Smooth muscle cell (in vitro differentiated cells): ENCODE measurements at regions not wholly inside any gene's neighbourhood (a gene's known extent, or its start where the extent isn't known, plus 50 kb on each side); places are given as distances from the start of the nearest gene placed in this dataset.
"Not testable (repeated sequence)": the region's sequence is repeated elsewhere in the genome, so short reads cannot be mapped to it uniquely, and the experiment has no call there.

Source experiments
- DNase-seq: peaks from one replicate; lab custom pipeline; 2025; ENCODE audit not compliant: unreplicated experiment; lab: John Stamatoyannopoulos, UW
- H2AFZ ChIP-seq: fragments of 200-600 bp; sonication (generic); 2 replicates; pipeline ENCODE4 v1.6.0; 2016; ENCODE audit warnings: antibody characterized with exemption, low read depth, mild to moderate bottlenecking
- H3F3A ChIP-seq: fragments of 200-600 bp; sonication (generic); 2 replicates; pipeline ENCODE4 v1.6.0; 2017; ENCODE audit warnings: antibody characterized with exemption, low read depth
- H3K27ac ChIP-seq: fragments of 200-600 bp; sonication (generic); 2 replicates; pipeline ENCODE4 v1.5.1; 2016; ENCODE audit warnings: low read depth, mild to moderate bottlenecking
- H3K27me3 ChIP-seq: fragments of 200-600 bp; sonication (generic); 2 replicates; pipeline ENCODE4 v1.6.1; 2016; ENCODE audit warnings: low read depth, mild to moderate bottlenecking
- H3K36me3 ChIP-seq: fragments of 200-600 bp; sonication (generic); 2 replicates; pipeline ENCODE4 v1.5.1; 2016; ENCODE audit warnings: low read depth
- H3K4me1 ChIP-seq: fragments of 200-600 bp; sonication (generic); 2 replicates; pipeline ENCODE4 v1.5.1; 2016; ENCODE audit warnings: low read depth
- H3K4me2 ChIP-seq: fragments of 200-600 bp; sonication (generic); 2 replicates; pipeline ENCODE4 v1.6.0; 2016; ENCODE audit warnings: mild to moderate bottlenecking
- H3K4me3 ChIP-seq: fragments of 200-600 bp; sonication (generic); 2 replicates; pipeline ENCODE4 v1.5.1; 2016; ENCODE audit warnings: mild to moderate bottlenecking
- H3K79me2 ChIP-seq: fragments of 200-600 bp; sonication (generic); 2 replicates; pipeline ENCODE4 v1.6.0; 2016; ENCODE audit warnings: low read depth, mild to moderate bottlenecking
- H3K9ac ChIP-seq: fragments of 200-600 bp; sonication (generic); 2 replicates; pipeline ENCODE4 v1.6.0; 2016; ENCODE audit warnings: low read depth
- H3K9me3 ChIP-seq: fragments of 200-600 bp; sonication (generic); replicated peaks from 2 replicates; pipeline ENCODE4 v1.5.1; 2016; ENCODE audit warnings: low read depth
- H4K20me1 ChIP-seq: fragments of 200-600 bp; sonication (generic); 2 replicates; pipeline ENCODE4 v1.6.0; 2016; ENCODE audit warnings: low read depth
- WGBS: methylation state at CpG from one replicate; pipeline ENCODE4 v1.1.7; 2016; ENCODE audit warnings: low lambda C conversion rate; 5-methylcytosine and 5-hydroxymethylcytosine counted together
- TF ChIP-seq, protein P1 (sequence below): fragments of 200-600 bp; sonication (generic); IDR thresholded peaks from 2 replicates; pipeline ENCODE4 v1.5.1; 2017; ENCODE audit warnings: borderline replicate concordance, mild to moderate bottlenecking, antibody characterized with exemption; ENCODE audit not compliant: insufficient read depth, poor library complexity, severe bottlenecking

DNA sequence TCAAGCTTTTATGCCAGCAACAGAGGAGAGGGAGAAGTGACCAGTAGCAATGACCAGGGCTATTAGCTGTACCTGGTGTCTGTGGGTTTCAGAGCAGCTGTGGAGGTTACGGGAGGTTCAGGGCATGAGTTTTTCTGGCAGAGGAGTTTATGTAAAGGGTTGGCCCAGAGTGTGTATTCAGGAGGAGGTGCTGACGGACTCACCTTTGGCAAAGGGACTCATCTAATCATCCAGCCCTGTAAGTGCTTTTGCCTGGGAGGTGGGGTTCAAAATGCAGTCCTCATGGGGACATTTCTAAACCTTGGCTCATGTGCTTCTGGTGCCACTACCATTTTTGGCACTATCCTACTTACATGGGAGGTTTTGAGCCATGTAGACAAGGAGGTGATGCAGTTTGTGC lies 95.3 kb downstream of the DAD1 start:
- WGBS = 96% methylated on average over 2 of the region's 2 CpGs
- Histone ChIP-seq H3K27me3 (no peaks in the 10 kb centered on the region), H3K36me3 (no peaks in the 10 kb centered on the region)

DNA sequence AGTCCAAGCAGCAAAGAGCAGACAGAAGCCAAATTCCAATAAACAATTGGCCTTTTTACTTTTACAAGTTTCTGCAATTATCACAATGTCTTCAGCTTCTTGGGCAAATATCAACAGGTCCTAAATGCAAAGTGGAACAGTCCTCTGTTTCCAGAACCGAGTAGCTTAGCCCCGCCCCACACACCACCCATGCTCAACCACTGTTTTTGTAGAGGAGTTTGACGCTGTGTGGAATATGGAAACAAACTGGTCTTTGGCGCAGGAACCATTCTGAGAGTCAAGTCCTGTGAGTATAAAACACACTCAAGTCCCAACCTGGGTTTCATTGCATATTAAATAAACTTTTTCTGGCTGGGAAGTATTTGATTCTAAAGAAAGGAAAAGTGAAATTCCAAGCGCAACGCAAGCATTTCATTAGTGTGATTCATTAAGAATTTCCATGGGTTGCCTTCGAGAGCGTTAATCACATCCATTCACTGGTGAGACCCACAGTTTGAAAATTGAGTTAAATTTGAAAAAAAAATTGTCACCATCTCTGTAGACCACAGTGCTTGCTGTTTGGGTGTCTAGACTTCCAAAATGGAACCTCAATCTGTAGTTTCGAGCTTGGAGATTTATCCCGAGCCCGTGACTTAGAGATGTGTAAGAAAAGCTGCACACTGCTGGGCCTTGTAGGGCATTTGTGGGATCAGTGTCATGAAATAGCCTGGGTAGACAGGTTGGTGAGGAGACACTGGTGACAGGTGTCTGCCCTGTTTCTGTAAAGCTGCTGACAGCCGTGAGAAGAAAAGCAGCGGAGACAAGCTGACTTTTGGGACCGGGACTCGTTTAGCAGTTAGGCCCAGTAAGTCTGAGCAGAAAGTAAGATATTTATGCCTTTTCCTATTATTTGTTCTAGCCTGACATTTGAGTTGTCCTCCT lies 96.1 kb downstream of the DAD1 start:
- WGBS = 84% methylated on average over 15 of the region's 15 CpGs
- H3K9ac ChIP-seq = no peak overlapping the region
- H3K4me1 ChIP-seq = no peaks in the 10 kb centered on the region
- peaks cover under 1% of the 10 kb centered on the region for H3F3A ChIP-seq
- H3K4me2 ChIP-seq = no peak overlapping the region
- no peaks in the 10 kb centered on the region for H3K36me3 ChIP-seq
- no peak overlapping the region for H3K27ac ChIP-seq
- H3K4me3 ChIP-seq = no peak overlapping the region
- DNase-seq = no peak
- H4K20me1 ChIP-seq = no peaks in the 10 kb centered on the region
- H3K79me2 ChIP-seq = no peaks in the 10 kb centered on the region
- H3K9me3 ChIP-seq = no peaks in the 10 kb centered on the region
- no peaks in the 10 kb centered on the region for H3K27me3 ChIP-seq
- TF ChIP-seq, protein P1, sequence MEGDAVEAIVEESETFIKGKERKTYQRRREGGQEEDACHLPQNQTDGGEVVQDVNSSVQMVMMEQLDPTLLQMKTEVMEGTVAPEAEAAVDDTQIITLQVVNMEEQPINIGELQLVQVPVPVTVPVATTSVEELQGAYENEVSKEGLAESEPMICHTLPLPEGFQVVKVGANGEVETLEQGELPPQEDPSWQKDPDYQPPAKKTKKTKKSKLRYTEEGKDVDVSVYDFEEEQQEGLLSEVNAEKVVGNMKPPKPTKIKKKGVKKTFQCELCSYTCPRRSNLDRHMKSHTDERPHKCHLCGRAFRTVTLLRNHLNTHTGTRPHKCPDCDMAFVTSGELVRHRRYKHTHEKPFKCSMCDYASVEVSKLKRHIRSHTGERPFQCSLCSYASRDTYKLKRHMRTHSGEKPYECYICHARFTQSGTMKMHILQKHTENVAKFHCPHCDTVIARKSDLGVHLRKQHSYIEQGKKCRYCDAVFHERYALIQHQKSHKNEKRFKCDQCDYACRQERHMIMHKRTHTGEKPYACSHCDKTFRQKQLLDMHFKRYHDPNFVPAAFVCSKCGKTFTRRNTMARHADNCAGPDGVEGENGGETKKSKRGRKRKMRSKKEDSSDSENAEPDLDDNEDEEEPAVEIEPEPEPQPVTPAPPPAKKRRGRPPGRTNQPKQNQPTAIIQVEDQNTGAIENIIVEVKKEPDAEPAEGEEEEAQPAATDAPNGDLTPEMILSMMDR = no peak
- no peak overlapping the region for H2AFZ ChIP-seq

More for the DNA sequence above, 95.3 kb downstream of the DAD1 start:
- Histone ChIP-seq H3K9me3 (no peaks in the 10 kb centered on the region), H3K4me1 (no peaks in the 10 kb centered on the region), H3K9ac (no peak overlapping the region), H3K27ac (no peak overlapping the region), H3K4me2 (no peak overlapping the region), H4K20me1 (no peaks in the 10 kb centered on the region), H2AFZ (no peak overlapping the region), H3K79me2 (no peaks in the 10 kb centered on the region), H3K4me3 (no peak overlapping the region), H3F3A (no peaks in the 10 kb centered on the region)
- TF ChIP-seq, protein P1 = no peak
- no peak for DNase-seq

DNA sequence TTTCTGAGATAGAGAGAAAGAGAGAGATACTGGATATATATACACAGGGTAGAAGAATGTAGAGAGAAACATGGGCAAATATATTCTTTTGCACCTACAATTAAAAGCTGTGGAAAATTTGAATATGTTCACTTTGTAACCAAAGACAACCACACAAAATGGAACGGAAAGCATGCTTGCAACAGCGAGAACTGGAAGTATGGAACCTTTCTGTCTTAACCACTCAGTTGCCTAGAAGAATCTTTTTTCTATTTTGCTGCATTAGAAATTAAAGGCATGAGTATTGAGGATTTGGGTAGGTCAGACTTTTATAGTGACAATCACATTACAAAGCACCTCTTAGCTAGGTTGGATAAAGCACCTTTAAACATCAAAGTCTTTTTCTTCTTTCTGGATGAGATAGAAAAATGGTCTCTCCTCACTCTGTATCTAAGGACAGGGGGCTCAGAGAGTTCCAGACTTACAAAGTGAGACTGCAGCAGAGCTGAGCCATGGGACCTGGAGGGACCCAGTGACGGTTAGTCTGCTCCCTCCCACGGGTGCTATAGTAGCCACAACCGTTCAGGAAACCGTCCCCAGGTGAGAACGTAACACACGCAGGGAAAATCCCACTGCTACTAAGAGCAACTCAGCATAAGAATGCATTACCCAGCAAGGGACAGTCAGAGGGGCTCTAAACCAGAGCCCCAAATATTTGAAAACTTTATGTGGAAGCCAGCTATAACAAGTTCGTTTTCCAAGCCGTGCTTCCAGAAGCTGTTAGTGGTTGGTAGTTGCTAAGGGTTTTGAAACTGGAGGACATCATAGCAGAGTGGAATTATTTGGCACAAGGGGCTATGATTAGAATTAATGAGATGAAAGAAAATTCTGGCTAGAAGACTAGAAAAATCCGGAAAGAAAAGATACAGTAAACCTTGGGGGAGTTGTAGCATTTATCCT lies 97.1 kb downstream of the DAD1 start:
- DNase-seq = no peak

DNA sequence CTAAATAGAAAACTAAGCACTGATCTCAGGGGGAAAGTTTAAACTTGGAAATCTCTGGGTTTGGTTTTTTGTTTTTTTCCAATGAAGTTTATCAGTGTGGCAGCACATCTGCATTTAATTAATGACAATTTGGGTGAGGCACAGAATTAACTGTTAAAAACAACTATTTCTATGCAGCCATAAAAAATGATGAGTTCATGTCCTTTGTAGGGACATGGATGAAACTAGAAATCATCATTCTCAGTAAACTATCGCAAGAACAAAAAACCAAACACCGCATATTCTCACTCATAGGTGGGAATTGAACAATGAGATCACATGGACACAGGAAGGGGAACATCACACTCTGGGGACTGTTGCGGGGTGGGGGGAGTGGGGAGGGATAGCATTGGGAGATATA lies 98.0 kb downstream of the DAD1 start:
- H3K27me3 ChIP-seq, H3K4me3 ChIP-seq, H3K36me3 ChIP-seq, H3K9ac ChIP-seq, H3K4me1 ChIP-seq, H3K27ac ChIP-seq, H3K9me3 ChIP-seq, H4K20me1 ChIP-seq, H2AFZ ChIP-seq, H3K79me2 ChIP-seq, DNase-seq, H3K4me2 ChIP-seq: not testable (repeated sequence)
- peaks cover 17% of the 10 kb centered on the region for H3F3A ChIP-seq
- WGBS = 90% methylated on average over 3 of the region's 3 CpGs

More for the DNA sequence above, 97.1 kb downstream of the DAD1 start:
- 73% methylated on average over 11 of the region's 11 CpGs for WGBS
- Histone ChIP-seq H3K79me2 (no peaks in the 10 kb centered on the region), H3F3A (peaks cover 9% of the 10 kb centered on the region), H2AFZ (no peak overlapping the region), H3K9ac (no peak overlapping the region), H3K27me3 (no peaks in the 10 kb centered on the region), H3K27ac (no peak overlapping the region), H4K20me1 (no peaks in the 10 kb centered on the region), H3K4me3 (no peak overlapping the region), H3K9me3 (no peaks in the 10 kb centered on the region), H3K4me2 (no peak overlapping the region), H3K36me3 (no peaks in the 10 kb centered on the region), H3K4me1 (no peaks in the 10 kb centered on the region)
- TF ChIP-seq, protein P1 = no peak
